Transverse colon (tissue), 4 donors: ENCODE measurements at regions not wholly inside any gene's neighbourhood (a gene's known extent, or its start where the extent isn't known, plus 50 kb on each side); places are given as distances from the start of the nearest gene placed in this dataset.

Source experiments
- DNase-seq: peaks from one replicate; pipeline ENCODE4 v3.0.0-alpha.2; 2019
- H3K27ac ChIP-seq, 4 donors: fragments of 200-600 bp; sonication (generic); 2 replicates each; pipeline ENCODE4 v1.5.1; 2016 to 2018; ENCODE audit warnings: inconsistent platforms in 4 of 4
- H3K27me3 ChIP-seq: fragments of 200-600 bp; sonication (generic); 2 replicates; pipeline ENCODE4 v1.5.1; 2017; ENCODE audit warnings: inconsistent platforms
- H3K36me3 ChIP-seq, 4 donors: fragments of 200-600 bp; sonication (generic); 2 replicates each; pipeline ENCODE4 v1.5.1; 2017 to 2019; ENCODE audit warnings: inconsistent platforms in 4 of 4
- H3K4me1 ChIP-seq, 4 donors: fragments of 200-600 bp; sonication (generic); 2 replicates each; pipeline ENCODE4 v1.5.1; 2017 to 2020; ENCODE audit warnings: inconsistent platforms in 4 of 4
- H3K4me3 ChIP-seq, 4 donors: fragments of 200-600 bp; sonication (generic); 1 replicate in 1 of 4; 2 replicates in 3 of 4; pipeline versions ENCODE4 v1.5.1 to v1.6.1; 2017 to 2019; ENCODE audit warnings: inconsistent platforms in 4 of 4
- H3K9me3 ChIP-seq, 2 donors: fragments of 200-600 bp; sonication (generic); 2 replicates each; pipeline ENCODE4 v1.5.1; 2017 to 2019; ENCODE audit warnings: inconsistent platforms in 2 of 2
- EP300 ChIP-seq: sonication (generic); formaldehyde crosslinking; IDR thresholded peaks from one replicate; pipeline ENCODE4 v1.6.1; 2017; ENCODE audit warnings: antibody characterized with exemption, low read depth
- POLR2A ChIP-seq: fragments of 450-650 bp; IDR thresholded peaks from one replicate; pipeline ENCODE4 v1.6.1; 2016; ENCODE audit warnings: antibody characterized with exemption, mild to moderate bottlenecking, moderate library complexity
- POLR2AphosphoS5 ChIP-seq, 3 donors: sonication (generic); formaldehyde crosslinking; IDR thresholded peaks; one replicate each; pipeline ENCODE4 v1.6.1; 2016; ENCODE audit warnings: antibody characterized with exemption in 3 of 3
- WGBS, 2 donors: methylation state at CpG; one replicate each; pipeline ENCODE4 v1.1.5; 2018; ENCODE audit warnings: low coverage in 1 of 2; 5-methylcytosine and 5-hydroxymethylcytosine counted together
- in situ Hi-C, 4 donors: fragments of 200-750 bp; cut with MboI; loops; one replicate each; pipeline versions ENCODE4 v1.15.0 to v1.15.1; 2017; ENCODE audit warnings: low sequenced_read_pairs in 3 of 4, low pct_ligation_motif_present in 1 of 4, low pct_unique_long_range_greater_than_20kb in 1 of 4
- intact Hi-C: fragments of 100-400 bp; cut with DNase I; formaldehyde crosslinking; loops from one replicate; pipeline ENCODE4 v1.15.1; 2023; ENCODE audit warnings: low total_unique reads
- TF ChIP-seq, protein P1 (sequence below), 5 experiments: fragments of 200-600 bp in 3 of 5; fragments of 450-650 bp in 2 of 5; sonication (generic) in 3 of 5; IDR thresholded peaks; 1 replicate in 2 of 5; 2 replicates in 3 of 5; pipeline ENCODE4 v1.5.1; 2016 to 2017; ENCODE audit warnings: antibody characterized with exemption in 5 of 5, inconsistent platforms in 3 of 5, mild to moderate bottlenecking in 2 of 5, moderate library complexity in 1 of 5

- H3K36me3 ChIP-seq: no peaks in the 10 kb centered on the region
- no peak for DNase-seq
- no peaks in the 10 kb centered on the region for H3K9me3 ChIP-seq
- intact Hi-C loops: no loop called here
- H3K4me1 ChIP-seq: no peaks in the 10 kb centered on the region
- in situ Hi-C loops: no loop called here
- WGBS, 2 donors: 67 to 81% methylated on average over 1 of the region's 1 CpG
- no peak for TF ChIP-seq EP300
- TF ChIP-seq POLR2A: no peak
- TF ChIP-seq, protein P1, sequence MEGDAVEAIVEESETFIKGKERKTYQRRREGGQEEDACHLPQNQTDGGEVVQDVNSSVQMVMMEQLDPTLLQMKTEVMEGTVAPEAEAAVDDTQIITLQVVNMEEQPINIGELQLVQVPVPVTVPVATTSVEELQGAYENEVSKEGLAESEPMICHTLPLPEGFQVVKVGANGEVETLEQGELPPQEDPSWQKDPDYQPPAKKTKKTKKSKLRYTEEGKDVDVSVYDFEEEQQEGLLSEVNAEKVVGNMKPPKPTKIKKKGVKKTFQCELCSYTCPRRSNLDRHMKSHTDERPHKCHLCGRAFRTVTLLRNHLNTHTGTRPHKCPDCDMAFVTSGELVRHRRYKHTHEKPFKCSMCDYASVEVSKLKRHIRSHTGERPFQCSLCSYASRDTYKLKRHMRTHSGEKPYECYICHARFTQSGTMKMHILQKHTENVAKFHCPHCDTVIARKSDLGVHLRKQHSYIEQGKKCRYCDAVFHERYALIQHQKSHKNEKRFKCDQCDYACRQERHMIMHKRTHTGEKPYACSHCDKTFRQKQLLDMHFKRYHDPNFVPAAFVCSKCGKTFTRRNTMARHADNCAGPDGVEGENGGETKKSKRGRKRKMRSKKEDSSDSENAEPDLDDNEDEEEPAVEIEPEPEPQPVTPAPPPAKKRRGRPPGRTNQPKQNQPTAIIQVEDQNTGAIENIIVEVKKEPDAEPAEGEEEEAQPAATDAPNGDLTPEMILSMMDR (IDR thresholded peaks at IDR 0.05): no peak
- no peak for TF ChIP-seq POLR2AphosphoS5 (IDR thresholded peaks at IDR 0.05)
- H3K27me3 ChIP-seq: no peaks in the 10 kb centered on the region
- H3K27ac ChIP-seq: no peak overlapping the region
- no peak overlapping the region for H3K4me3 ChIP-seq
Observed at GRCh38 chr1:233452724-233453123, 125.2 kb downstream of the MAP3K21 start.

DNA sequence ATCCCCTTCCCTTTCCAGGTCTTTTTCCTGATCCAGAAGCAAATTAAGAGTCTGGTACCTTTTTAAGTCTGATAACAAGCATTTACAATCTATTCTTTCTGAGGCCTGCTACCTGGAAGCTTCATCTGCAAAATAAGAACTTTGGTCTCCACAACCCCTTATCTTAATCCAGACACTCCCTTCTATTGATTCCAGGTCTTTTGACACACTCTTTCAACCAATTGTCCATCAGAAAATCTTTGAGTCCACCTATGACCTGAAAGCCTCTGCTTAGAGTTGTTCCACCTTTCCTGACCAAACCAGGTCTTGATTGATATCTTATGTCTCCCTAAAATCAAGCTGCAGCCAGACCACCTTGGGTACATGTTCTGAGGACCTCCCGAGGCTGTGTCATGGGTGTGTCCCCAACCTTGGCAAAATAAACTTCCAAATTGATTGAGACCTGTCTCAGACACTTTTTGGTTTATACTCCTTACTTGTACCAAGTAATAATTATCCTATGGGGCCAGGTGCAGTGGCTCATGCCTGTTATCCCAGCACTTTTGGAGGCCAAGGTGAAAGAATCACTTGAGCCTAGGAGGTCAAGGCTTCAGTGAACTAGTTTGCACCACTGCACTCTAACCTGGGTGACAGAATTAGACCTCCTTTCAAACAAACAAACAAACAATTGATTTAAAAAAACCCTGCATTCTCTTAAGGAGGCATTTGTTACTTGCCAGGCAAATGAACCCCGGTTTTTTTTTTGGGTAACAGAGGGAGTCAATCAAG lies 126.1 kb downstream of the MAP3K21 start:
- Histone ChIP-seq H3K27me3 (no peaks in the 10 kb centered on the region), H3K4me1 (no peaks in the 10 kb centered on the region), H3K4me3 (no peak overlapping the region), H3K27ac (no peak overlapping the region), H3K9me3 (no peaks in the 10 kb centered on the region), H3K36me3 (no peaks in the 10 kb centered on the region)
- TF ChIP-seq EP300 (no peak), POLR2AphosphoS5 (IDR thresholded peaks at IDR 0.05) (no peak), POLR2A (no peak)
- TF ChIP-seq, protein P1 (IDR thresholded peaks at IDR 0.05): no peak
- DNase-seq: no peak
- in situ Hi-C loops: no loop called here
- intact Hi-C loops: no loop called here
- WGBS, 2 donors: 59% methylated on average over 2 of the region's 2 CpGs; no CpG with 5 or more reads in 1 of the 2 donors

GRCh38 chr1:233459470-233459945 lies 132.0 kb downstream of the MAP3K21 start:
- 63 to 100% methylated on average over 1 of the region's 1 CpG for WGBS, 2 donors
- in situ Hi-C loops: no loop called here

DNA sequence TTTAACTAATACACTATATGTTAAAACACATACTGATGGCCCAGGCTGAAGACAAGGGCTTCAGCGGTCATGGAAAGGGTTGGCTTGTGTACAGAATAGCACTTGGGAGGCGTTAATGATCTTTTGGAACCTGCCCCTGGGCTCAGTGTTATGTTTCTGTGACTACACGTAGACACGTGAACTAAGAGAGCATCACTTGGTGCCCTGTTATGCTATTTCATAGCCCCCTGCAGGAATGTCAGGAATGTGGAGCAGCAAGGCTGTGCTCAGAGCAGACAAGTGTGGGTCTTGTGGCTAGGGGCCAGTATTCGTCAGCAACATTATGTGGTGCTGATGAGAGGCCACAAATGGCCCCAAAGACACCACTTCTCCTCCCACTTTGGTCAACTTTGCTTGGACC lies 132.4 kb downstream of the MAP3K21 start:
- WGBS, 2 donors: 44 to 60% methylated on average over 4 to 5 of the region's 5 CpGs
- intact Hi-C loops (no loop called here), in situ Hi-C loops (no loop called here)
- no peak for DNase-seq
- no peak overlapping the region for H3K4me3 ChIP-seq
- TF ChIP-seq POLR2A (no peak), EP300 (no peak), POLR2AphosphoS5 (IDR thresholded peaks at IDR 0.05) (no peak)
- TF ChIP-seq, protein P1 (IDR thresholded peaks at IDR 0.05): no peak
- no peaks in the 10 kb centered on the region for H3K4me1 ChIP-seq
- no peaks in the 10 kb centered on the region for H3K27me3 ChIP-seq
- H3K36me3 ChIP-seq: no peaks in the 10 kb centered on the region
- no peak overlapping the region for H3K27ac ChIP-seq
- no peaks in the 10 kb centered on the region for H3K9me3 ChIP-seq

More at GRCh38 chr1:233459470-233459945, 132.0 kb downstream of the MAP3K21 start:
- no peak overlapping the region for H3K4me3 ChIP-seq
- H3K27ac ChIP-seq: no peak overlapping the region
- no peaks in the 10 kb centered on the region for H3K27me3 ChIP-seq
- no peak for DNase-seq
- intact Hi-C loops: no loop called here
- no peak for TF ChIP-seq EP300
- TF ChIP-seq POLR2AphosphoS5 (IDR thresholded peaks at IDR 0.05): no peak
- TF ChIP-seq POLR2A: no peak
- H3K4me1 ChIP-seq: no peaks in the 10 kb centered on the region
- no peaks in the 10 kb centered on the region for H3K9me3 ChIP-seq
- H3K36me3 ChIP-seq: no peaks in the 10 kb centered on the region
